GM23248 (cell line): ENCODE measurements at regions not wholly inside any gene's neighbourhood (a gene's known extent, or its start where the extent isn't known, plus 50 kb on each side); places are given as distances from the start of the nearest gene placed in this dataset.

Experiments used
- EZH2 ChIP-seq: fragments of 200-600 bp; sonication (generic); IDR thresholded peaks from 2 replicates; pipeline ENCODE4 v1.6.1; 2018; ENCODE audit warnings: antibody characterized with exemption, mild to moderate bottlenecking; ENCODE audit not compliant: insufficient read depth, poor library complexity, severe bottlenecking
- EZH2phosphoT487 ChIP-seq: fragments of 200-600 bp; sonication (generic); IDR thresholded peaks from 2 replicates; pipeline ENCODE4 v1.6.1; 2018; ENCODE audit warnings: antibody characterized with exemption, moderate library complexity, mild to moderate bottlenecking, low read depth; ENCODE audit not compliant: insufficient read depth

DNA sequence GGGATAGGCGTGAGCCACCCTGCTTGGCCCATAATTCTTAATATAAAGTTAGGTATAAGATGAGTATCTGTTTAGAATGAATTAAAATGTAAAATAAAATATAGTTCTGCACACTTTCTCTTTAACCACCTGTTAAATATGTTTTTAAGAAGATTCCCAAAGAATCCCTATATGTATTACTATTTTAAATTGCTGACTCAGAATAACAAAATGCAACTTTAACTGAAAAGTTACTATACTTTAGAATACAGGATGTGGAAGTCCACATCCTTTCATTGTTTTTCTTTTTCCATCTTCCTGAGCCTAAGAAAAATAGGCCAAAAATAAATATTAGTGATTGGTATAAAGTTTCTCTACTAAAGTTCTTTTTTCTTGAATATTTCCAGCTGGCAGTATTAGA, 325.6 kb upstream of the EYS start:
- TF ChIP-seq EZH2phosphoT487 (no peak), EZH2 (no peak)
